DND-41 (cell line): ENCODE measurements at regions not wholly inside any gene's neighbourhood (a gene's known extent, or its start where the extent isn't known, plus 50 kb on each side); places are given as distances from the start of the nearest gene placed in this dataset.

Experiments used
- ATAC-seq: fragments of 200-7000 bp; cut with Tn5 transposase; 3 replicates; pipeline ENCODE4 v1.9.1; 2021; ENCODE audit warnings: low read depth; ENCODE audit not compliant: insufficient read depth
- DNase-seq: peaks from one replicate; pipeline ENCODE4 v3.0.0-alpha.2; 2020
- H2AFZ ChIP-seq: 2 replicates; pipeline ENCODE4 v1.6.0; 2012; ENCODE audit warnings: low read depth, low read length
- H3K27ac ChIP-seq: 2 replicates; pipeline ENCODE4 v1.5.1; 2012; ENCODE audit warnings: low read length, inconsistent platforms
- H3K27me3 ChIP-seq: fragments of 200-600 bp; sonication (generic); 2 replicates; pipeline ENCODE4 v1.6.0; 2012; ENCODE audit warnings: low read length, mild to moderate bottlenecking, inconsistent platforms; ENCODE audit not compliant: insufficient read depth, poor library complexity
- H3K36me3 ChIP-seq: 2 replicates; pipeline ENCODE4 v1.5.1; 2012; ENCODE audit warnings: low read length, inconsistent platforms; ENCODE audit not compliant: insufficient read depth
- H3K4me1 ChIP-seq: 2 replicates; pipeline ENCODE4 v1.5.1; 2012; ENCODE audit warnings: mild to moderate bottlenecking, low read length; ENCODE audit not compliant: insufficient read depth
- H3K4me2 ChIP-seq: 2 replicates; pipeline ENCODE4 v1.6.0; 2012; ENCODE audit warnings: mild to moderate bottlenecking, moderate library complexity, low read length, inconsistent platforms; ENCODE audit not compliant: insufficient read depth
- H3K4me3 ChIP-seq, 2 experiments: fragments of 200-600 bp in 1 of 2; shearing (Covaris generic) in 1 of 2; 2 replicates each; pipeline ENCODE4 v1.5.1; 2012 to 2016; ENCODE audit warnings: inconsistent platforms in 2 of 2, low read length in 2 of 2, mild to moderate bottlenecking in 2 of 2, low read depth in 1 of 2, moderate library complexity in 1 of 2
- H3K79me2 ChIP-seq: 2 replicates; pipeline ENCODE4 v1.6.0; 2012; ENCODE audit warnings: low read length, inconsistent platforms; ENCODE audit not compliant: insufficient read depth
- H3K9ac ChIP-seq: 2 replicates; pipeline ENCODE4 v1.6.0; 2012; ENCODE audit warnings: low read depth, mild to moderate bottlenecking, inconsistent platforms, low read length, moderate library complexity
- H3K9me3 ChIP-seq: 2 replicates; pipeline ENCODE4 v1.5.1; 2012; ENCODE audit warnings: low read length, moderate library complexity, mild to moderate bottlenecking, inconsistent platforms; ENCODE audit not compliant: insufficient read depth, severe bottlenecking
- H4K20me1 ChIP-seq: 2 replicates; pipeline ENCODE4 v1.6.0; 2012; ENCODE audit warnings: low read length; ENCODE audit not compliant: insufficient read depth
- EZH2 ChIP-seq: IDR thresholded peaks from 3 replicates; pipeline ENCODE4 v1.6.1; 2012; ENCODE audit warnings: borderline replicate concordance, low read depth, mild to moderate bottlenecking, moderate library complexity, low read length, inconsistent platforms; ENCODE audit not compliant: severe bottlenecking
- TF ChIP-seq, protein P1 (sequence below): IDR thresholded peaks from 2 replicates; pipeline ENCODE4 v1.5.1; 2012; ENCODE audit warnings: borderline replicate concordance, low read length, moderate library complexity, mild to moderate bottlenecking; ENCODE audit not compliant: poor library complexity, severe bottlenecking; ENCODE audit errors: extremely low read depth

DNA sequence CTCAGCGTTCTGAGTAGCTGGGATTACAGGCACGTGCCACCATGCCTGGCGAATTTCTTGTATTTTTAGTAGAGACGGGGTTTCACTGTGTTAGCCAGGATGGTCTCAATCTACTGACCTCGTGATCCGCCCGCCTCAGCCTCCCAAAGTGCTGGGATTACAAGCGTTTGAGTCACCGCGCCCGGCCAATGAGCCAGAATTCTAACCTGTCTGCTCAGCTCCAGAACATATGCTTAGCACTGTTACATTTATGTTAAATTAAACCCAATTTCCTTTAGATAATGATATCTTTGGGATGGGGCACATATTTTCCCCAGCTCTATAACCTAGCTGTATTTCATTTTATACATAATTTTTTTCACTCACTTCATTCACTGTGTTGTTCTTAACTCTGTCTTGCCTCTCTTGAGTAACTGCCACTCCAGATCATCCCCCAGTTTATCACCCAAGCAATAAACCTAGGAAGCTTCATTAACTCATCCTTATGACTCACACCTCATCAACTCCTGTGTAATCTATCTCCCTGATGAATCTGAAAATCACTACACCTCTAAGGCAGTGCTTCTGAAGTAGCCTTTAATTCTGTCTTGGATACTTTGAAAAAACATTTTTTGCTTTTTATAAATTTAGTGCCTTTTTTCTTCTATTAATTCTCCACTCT lies 559.7 kb upstream of the ZWINT start:
- Histone ChIP-seq H3K9me3 (peaks cover 4% of the 10 kb centered on the region), H3K36me3 (no peaks in the 10 kb centered on the region), H3K79me2 (no peaks in the 10 kb centered on the region), H3K27me3 (no peaks in the 10 kb centered on the region), H3K27ac (no peak overlapping the region), H4K20me1 (no peaks in the 10 kb centered on the region), H3K4me2 (no peak overlapping the region), H3K9ac (no peak overlapping the region), H3K4me3 (no peak overlapping the region), H2AFZ (no peak overlapping the region), H3K4me1 (no peaks in the 10 kb centered on the region)
- TF ChIP-seq, protein P1, sequence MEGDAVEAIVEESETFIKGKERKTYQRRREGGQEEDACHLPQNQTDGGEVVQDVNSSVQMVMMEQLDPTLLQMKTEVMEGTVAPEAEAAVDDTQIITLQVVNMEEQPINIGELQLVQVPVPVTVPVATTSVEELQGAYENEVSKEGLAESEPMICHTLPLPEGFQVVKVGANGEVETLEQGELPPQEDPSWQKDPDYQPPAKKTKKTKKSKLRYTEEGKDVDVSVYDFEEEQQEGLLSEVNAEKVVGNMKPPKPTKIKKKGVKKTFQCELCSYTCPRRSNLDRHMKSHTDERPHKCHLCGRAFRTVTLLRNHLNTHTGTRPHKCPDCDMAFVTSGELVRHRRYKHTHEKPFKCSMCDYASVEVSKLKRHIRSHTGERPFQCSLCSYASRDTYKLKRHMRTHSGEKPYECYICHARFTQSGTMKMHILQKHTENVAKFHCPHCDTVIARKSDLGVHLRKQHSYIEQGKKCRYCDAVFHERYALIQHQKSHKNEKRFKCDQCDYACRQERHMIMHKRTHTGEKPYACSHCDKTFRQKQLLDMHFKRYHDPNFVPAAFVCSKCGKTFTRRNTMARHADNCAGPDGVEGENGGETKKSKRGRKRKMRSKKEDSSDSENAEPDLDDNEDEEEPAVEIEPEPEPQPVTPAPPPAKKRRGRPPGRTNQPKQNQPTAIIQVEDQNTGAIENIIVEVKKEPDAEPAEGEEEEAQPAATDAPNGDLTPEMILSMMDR, result no peak
- no peak for TF ChIP-seq EZH2
- DNase-seq (no peak), ATAC-seq (no peak)

DNA sequence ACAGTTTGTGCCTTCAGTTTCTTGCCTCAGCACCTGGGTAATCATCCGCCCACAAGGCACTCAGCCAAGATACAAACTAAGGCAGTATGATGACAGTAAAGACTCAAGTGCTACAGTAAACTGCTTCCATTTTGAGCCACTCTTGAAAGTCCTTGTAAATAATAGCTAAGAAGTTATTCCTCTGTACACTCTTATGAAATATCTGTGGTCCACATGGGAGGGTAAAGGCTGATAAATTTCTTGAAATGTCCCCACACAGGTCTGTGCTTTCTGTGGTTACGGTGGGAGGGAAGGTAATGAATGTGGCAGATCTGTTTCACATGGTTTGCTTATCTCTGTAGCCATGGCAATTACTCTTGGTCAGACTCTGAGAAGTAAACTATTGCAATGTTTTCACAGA lies 551.0 kb upstream of the ZWINT start:
- no peak overlapping the region for H3K4me3 ChIP-seq
- H3K27me3 ChIP-seq, result no peaks in the 10 kb centered on the region
- no peaks in the 10 kb centered on the region for H3K36me3 ChIP-seq
- H4K20me1 ChIP-seq, result no peaks in the 10 kb centered on the region
- H3K79me2 ChIP-seq, result no peaks in the 10 kb centered on the region
- H3K9ac ChIP-seq, result no peak overlapping the region
- DNase-seq, result no peak
- no peak overlapping the region for H2AFZ ChIP-seq
- no peak overlapping the region for H3K4me2 ChIP-seq
- no peak overlapping the region for H3K27ac ChIP-seq
- TF ChIP-seq, protein P1, result no peak
- no peak for TF ChIP-seq EZH2
- no peaks in the 10 kb centered on the region for H3K4me1 ChIP-seq
- no peak for ATAC-seq
- no peaks in the 10 kb centered on the region for H3K9me3 ChIP-seq

DNA sequence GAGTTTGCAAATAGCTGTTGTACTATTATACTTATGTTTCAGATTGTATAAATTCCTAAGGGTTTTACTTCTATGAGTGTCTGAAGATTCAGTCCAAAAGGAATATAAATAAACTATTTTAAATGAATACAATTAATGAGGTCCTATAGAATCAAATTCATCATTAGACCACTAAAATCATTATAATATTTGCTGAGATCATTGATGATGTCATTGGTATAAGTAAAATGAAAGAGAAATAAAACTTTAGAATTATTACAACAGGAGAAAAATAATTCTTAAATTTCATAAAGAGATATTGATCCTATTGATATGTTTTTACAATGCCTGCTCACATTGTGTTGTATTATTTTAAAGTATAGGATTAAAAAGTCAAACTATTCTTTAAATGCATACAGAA lies 544.0 kb upstream of the ZWINT start:
- DNase-seq (no peak), ATAC-seq (no peak)
- Histone ChIP-seq H3K79me2 (no peaks in the 10 kb centered on the region), H2AFZ (no peak overlapping the region), H3K9ac (no peak overlapping the region), H3K27me3 (no peaks in the 10 kb centered on the region), H3K4me3 (no peak overlapping the region), H3K36me3 (no peaks in the 10 kb centered on the region), H4K20me1 (no peaks in the 10 kb centered on the region), H3K27ac (no peak overlapping the region), H3K4me2 (no peak overlapping the region), H3K9me3 (no peaks in the 10 kb centered on the region), H3K4me1 (no peaks in the 10 kb centered on the region)
- TF ChIP-seq EZH2, result no peak

DNA sequence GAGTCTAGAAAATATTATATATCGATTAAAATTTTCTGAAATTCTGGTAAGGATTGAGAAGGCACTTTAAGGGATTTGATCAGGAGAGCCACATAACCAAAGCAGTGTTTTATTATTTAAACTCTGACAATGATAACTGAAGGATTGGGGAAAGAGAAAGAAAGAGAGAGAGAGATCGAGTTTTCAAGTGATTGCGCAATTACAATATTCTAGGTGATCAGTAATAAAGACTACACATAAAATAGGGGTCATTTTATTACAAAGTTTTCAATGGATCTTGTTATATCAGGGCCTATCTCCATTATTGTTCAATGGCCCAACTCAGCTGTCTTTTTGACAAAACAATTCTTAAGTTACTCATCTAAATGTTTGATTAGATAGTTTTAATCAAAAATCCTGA lies 541.5 kb upstream of the ZWINT start:
- DNase-seq, result no peak
- Histone ChIP-seq H3K79me2 (no peaks in the 10 kb centered on the region), H3K36me3 (no peaks in the 10 kb centered on the region), H3K4me2 (no peak overlapping the region), H2AFZ (no peak overlapping the region), H3K27ac (no peak overlapping the region), H4K20me1 (no peaks in the 10 kb centered on the region), H3K9ac (no peak overlapping the region), H3K27me3 (no peaks in the 10 kb centered on the region), H3K4me3 (no peak overlapping the region), H3K4me1 (no peaks in the 10 kb centered on the region), H3K9me3 (no peaks in the 10 kb centered on the region)
- ATAC-seq, result no peak
- TF ChIP-seq, protein P1, result no peak
- no peak for TF ChIP-seq EZH2
